DMS114 treated with DMSO at 0.1 percent for 48 hours (cell line): ENCODE measurements at regions not wholly inside any gene's neighbourhood (a gene's known extent, or its start where the extent isn't known, plus 50 kb on each side); places are given as distances from the start of the nearest gene placed in this dataset.

ENCODE experiments used
- DNase-seq: peaks from one replicate; lab custom pipeline; 2025; ENCODE audit not compliant: unreplicated experiment; lab: John Stamatoyannopoulos, UW

DNA sequence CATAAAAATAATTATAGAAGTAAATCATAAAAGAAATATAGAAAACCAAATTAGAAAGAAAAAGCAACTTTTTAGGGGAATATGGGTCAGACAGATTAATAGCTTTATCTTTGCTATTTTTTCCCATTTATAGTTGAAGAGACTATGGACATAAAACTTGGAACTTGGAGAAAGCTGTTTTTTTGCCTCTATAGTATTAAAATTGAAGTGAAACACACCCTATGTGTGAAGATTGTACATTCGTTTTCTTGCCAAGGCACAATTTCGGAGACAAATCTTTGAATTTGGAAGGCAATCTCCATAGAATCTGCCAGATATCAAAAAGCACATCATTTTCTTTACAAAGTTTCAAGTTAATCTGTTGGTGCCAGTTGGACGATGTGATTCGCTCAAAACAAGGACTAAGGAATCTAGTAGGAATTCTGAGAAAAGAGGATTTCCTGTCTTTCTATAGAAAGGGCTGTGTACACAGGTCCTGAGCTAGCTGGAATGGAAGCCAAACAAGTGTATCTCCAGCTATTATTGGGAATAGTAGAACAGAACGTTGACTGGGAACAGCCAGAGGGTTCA, 156.3 kb downstream of the SLC7A11 start:
- DNase-seq, result no peak

DNA sequence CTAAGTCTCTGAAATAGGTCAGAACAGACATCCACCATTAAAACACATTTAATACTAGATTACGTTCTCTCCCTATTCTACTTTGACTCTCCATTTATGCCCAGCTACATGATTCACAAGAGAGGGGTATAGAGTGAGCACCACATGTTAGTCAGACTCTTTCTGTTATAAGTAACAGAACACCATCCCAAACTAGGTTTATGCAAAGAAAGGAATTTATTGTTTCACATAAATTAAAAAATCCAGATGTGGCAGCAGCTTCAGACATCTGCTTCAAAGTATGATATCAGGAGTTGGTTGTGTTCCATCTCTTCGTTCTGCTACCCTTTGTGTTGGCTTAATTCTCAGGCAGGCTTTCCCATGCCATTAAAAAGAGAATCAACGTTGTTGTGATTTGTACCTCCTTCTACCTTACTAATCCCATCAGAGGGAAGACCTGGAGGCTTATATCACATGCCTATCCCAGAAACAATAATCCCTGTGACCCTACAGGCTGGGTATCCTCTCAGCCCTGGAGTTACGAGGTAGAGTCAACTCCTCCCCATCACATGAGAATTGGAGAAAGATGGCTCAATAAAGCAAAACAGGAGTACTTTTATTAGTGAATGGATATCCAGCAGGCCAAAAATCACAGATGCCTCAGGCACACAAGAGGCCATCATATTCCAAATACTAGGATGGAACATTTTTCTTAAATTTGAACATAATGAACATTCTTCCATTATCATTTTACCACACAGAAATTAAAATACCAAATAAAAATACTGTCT, 163.2 kb downstream of the SLC7A11 start:
- DNase-seq, result no peak

DNA sequence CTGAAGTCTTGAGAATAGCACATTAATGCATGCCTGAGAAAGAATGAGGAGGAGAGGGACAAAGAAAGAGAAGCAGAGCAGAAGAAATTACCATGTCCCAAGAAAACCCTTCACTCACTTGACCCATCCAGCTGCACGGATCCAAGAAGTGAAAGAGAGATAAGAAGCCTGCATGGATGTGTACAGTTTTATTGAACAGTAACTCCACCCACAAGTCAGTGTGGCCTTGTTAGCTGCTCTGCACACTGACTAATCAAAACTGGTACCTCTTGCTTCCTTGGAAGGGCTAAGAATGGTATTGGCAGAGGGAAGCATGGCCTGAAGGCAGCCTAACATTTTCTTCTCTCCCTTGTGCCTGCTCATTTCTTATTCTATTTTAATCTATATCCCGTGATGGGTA, 163.9 kb downstream of the SLC7A11 start:
- DNase-seq, result no peak

DNA sequence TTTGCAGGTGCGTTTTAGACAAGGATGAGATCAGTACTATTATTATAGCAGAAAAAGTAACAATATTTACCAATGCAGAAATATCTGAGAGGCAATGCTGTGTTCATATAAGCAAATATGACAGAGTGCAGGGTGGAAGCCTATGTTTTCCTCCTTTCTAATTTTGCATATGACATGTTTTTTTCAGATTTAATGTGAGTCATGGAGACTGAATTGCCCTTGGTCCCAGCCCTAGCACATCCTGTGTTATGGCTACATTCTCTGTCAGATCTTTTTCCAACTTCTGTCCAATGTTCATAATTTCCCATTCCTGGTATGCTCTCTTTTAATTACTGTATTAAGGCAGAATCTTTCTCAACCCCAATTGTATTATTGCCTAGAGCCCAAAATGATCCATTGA, 165.6 kb downstream of the SLC7A11 start:
- no peak for DNase-seq

DNA sequence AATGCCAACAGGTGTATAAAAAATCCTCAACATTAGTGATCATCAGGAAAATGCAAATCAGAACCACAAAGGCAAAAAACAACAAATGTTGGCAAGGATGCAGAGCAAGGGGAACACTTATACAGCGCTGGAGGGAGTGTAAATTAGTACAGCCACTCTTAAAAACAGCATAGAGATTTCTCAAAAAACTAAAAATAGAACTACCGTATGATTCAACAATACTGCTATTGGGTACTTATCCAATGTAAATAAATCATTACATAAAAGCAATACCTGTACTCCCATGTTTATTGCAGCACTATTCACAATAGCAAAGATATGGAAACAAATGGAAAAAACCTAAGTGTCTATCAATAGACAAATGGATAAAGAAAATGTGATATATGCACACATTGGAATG, 171.3 kb downstream of the SLC7A11 start:
- DNase-seq, result no peak

DNA sequence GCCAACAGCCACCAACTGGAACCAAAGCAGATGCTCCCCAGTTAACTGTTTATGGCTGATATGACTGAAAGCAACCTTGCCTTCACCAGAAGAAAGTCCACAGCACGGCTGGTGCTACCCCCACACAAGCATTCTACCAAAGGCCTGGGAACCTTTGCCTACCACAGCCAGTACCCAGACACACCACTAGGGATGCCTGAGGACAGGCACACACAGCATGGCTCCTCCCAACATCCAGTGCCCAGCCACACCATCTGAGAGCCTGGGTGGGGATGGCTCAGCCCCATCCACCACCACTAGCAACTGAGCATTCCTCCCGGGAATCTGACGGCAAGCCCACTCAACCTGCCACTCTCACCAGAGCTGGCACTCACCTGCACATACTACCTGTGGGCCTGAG, 178.6 kb downstream of the SLC7A11 start:
- no peak for DNase-seq

DNA sequence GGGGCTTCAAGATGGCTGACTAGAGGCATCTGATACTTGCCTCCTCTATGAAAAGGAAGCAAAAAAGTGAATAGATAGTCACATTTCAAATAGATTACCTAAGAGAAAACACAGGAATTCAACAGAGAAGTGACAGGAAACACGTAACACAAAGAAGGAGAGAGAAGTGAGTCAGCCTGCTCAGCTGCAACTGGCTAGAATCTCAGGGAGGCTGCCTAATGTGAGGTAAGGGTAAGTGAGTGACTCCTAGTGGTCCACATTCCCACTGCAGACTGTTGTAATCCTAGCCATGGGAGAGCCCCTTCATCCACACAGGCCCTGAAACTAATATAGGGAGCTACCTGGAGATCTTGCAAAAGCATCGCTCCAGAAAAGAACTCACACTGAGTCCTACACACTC, 179.2 kb downstream of the SLC7A11 start:
- no peak for DNase-seq

DNA sequence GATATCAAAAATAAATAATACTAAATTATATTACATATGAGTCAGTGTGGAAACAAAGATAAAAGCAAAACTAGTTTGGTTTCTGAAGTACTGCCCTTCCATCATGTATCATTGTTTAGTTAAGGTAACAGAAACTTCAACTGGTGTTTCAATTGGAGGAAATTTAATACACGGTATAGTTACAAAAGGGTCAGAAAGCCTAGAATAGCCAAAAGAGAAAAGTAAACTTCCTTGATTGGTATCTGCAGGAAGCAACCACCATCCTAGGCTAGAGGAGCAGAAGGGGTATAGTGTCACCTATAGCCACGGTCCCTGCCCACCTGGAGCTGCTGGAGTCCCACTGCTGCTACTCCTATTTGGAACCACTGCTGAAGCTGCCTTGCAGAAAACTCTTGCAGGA, 185.6 kb downstream of the SLC7A11 start:
- no peak for DNase-seq

DNA sequence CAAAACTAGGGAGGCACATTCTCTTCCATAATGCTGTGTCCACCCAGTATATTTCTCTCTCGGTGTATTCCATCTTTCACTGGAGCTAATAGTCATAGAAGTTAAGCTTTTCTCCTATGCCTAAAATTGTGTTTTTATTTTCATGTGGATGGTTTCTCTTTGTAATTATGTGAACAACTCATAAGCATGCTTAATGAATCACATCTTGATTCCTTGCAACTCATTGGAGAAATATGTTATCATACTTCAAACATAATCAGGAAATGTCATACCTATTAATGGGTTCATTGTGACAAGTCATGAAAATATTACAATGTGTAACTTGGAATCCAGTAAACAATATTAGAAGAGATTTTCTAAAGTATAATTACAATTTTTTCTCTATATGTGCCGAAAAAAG, 186.3 kb downstream of the SLC7A11 start:
- DNase-seq, result no peak

DNA sequence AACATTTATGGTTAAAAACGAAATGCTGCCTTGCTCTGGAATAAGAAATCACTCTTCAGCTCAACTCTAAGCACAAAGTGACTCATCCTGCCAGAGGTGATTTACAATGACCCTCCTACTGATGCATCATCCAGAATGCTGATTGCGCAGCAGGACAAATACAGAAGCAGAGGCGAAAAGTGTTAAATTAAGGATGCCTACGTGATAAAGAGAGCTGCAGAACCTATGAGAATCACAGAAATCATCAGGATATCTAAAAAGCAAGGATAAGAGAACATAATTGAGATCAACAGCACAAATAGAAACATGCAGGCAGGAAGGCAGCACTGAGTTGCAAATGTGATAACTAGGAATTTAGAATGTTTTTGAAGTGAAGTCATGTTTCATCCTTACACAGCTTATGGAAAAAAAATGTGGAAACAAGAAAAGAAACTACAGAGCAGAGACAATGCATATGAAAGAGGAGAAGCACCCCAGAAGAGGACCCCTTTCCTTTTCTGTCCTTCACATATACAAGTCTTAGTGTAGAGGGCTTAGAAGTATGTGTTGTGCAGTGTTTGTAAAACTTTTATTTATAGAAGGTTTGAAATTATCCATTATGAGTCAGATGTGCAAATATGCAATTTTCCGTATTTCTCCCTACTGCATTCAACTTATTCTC, 188.4 kb downstream of the SLC7A11 start:
- DNase-seq, result no peak

DNA sequence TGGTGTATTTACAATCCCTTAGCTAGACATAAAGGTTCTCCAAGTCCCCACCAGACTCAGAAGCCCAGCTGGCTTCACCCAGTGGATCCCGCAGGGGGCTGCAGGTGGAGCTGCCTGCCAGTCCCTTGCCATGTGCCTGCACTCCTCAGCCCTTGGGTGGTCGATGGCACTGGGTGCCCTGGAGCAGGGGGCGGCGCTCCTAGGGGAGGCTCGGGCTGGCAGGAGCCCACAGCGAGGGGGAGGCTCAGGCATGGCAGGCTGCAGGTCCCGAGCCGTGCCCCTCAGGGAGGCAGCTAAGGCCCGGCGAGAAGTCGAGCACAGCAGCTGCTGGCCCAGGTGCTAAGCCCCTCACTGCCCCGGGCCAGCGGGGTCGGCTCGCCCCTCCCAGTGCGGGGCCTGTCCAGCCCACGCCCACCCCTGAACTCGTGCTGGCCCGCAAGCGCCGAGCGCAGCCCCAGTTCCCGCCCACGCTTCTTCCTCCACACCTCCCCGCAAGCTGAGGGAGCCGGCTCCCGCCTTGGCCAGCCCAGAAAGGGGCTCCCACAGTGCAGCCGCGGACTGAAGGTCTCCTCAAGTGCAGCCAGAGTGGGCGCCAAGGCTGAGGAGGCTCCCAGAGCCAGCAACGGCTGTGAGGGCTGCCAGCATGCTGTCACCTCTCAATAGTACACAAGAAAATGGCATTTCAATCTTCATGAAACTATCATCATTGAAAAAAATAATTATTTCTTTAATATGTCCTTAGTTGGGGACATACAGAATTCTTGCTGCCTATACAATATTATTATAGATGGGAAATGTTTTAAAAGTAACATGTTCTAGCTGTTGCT, 189.1 kb downstream of the SLC7A11 start:
- DNase-seq, result no peak

DNA sequence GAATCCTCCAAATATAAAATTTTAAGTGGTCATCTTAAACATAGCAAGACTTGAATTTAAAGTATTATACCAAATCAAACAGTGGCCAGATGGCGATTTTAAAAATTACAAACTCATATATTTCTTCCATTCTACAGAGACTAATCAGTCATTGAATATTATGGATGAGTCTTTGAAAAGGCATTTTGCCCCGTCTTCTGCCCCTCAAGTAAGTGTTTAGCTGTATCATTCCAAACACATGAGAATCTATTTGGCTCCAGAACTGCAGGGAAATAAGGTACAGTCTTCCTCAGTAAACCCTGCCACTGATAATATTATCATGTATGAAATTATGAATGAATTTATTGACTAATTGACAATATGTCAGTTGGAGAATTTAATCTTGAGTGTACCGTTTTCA, 191.0 kb downstream of the SLC7A11 start:
- no peak for DNase-seq

DNA sequence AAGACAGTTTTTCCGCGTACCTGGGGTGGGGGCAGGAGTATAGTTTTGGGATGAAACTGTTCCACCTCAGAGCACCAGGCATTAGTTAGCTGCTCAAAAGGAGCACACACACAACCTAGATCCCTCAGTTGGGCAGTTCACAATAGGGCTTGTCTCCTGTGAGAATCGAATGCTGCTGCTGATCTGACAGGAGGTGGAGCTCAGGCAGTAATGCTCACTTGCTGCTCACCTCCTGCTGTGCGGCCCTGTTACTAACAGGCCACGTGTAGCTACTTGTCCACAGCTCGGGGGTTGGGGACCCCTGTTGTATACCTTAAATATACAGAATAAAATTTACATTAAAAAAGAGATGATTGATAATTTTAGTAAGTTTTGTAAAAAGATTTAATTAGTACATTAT, 191.5 kb downstream of the SLC7A11 start:
- DNase-seq, result no peak

DNA sequence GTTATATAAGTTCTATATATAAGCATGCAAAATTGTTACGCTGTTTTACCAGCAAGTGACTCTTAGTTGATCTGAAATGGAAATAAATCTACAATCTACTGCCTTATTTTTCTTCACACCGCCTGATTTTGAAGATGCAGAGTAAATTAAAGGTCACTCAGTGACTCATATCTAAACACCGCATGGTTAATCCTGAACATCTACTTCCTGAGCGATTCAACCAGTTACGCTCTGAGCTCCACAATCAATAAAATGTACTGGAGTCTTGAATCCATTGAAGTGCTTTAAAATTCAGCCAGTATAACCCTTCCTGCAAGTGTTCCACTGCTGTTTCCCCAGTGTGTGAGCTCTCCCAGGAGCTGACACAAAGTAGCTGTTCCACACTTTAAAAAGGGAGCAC, 192.8 kb downstream of the SLC7A11 start:
- no peak for DNase-seq

DNA sequence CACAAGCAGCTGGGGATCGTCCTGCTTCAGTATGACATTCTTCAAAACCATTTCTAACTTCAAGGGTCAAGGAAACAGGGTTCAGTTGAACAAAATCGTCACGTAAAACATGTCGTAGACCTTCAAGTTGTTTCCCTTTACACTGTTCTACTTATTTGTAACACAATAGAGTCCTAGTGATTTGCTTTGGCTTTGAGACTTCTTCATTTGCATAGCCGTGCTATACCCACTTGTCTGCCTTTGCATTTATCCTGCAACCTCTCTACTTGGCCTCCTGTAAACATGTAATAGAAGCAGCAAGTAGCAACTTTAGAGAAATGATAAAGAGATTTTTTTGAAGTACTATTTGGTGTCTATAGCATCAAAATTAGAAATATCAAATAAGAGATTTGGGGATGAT, 194.9 kb downstream of the SLC7A11 start:
- DNase-seq, result no peak

DNA sequence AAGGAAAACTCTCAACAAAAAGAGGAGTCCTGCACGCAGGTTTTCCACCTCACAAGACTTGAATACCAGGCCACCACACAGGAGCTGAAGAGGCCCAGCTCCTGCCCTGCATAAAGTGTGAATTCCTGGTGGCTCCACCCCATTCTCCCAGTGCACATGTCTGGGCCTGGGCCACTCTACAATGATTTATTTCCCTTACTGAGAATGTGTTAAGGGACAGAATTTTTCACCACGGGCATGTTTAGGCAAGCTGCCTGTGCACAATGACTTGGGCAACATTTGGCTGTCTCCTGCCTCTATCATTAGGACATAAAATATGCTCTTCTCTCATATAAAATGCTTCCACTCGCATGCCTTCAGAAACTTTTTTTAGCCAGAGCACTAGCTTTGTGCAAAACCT, 197.1 kb downstream of the SLC7A11 start:
- DNase-seq, result no peak

DNA sequence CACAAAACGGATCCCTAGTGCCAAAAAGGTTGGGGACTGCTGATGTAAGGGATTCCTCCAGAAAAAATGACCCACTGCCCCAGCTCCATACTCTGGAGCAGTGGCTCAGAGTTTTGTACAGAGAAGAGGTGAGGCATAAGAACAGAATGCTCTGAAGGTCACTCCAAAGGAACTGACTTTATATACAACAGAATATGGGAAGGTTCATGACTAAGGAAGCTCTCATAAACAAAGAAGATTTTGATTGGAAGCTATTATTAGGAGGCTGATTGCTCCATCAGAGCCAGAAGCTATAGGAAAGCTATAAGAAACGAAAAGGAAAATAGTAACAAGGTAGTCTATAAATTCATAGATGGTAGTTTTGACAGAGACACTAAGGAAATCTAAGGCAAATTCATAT, 203.1 kb downstream of the SLC7A11 start:
- no peak for DNase-seq

DNA sequence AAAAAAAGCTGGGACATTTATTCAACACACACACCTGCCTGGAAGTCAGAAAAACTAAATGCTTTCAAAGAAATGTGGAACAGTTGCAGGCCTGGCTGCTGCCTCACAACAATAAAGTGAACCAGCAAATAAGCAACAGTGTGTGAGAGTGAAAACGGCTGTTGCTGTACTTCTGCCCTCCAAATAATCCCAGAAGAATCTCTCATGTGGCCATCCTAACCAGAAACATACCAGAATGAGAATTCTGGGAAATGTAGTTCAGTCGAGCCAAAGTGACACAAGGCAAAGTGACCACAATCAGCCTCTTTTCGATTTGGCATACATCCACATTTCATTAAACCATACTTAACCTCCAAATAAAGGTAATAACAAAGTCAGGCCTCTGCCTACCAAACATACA, 204.5 kb downstream of the SLC7A11 start:
- DNase-seq, result no peak

DNA sequence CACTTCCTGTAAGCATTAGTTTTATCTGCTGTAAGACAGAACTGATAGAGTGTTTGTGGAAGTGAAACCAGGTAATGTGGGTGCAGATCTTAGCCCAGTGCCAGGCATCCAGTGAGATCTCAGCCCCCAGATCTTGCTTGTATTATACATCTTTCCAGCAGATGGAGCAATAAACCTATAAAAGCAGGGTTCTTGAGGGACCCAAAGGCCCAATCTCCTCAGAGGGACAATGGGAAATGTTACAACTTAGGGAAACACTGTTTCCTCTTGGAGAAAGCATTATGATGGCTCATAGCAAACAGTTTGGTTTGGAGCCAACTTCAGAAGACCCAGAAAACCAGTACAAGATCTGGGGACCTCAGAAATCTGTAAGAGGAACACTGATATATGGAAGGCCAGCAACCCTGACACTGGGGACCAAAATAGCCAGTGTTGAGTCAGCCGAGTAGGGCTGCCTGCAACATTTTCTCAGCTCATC, 206.3 kb downstream of the SLC7A11 start:
- DNase-seq, result peak; percentile 0

DNA sequence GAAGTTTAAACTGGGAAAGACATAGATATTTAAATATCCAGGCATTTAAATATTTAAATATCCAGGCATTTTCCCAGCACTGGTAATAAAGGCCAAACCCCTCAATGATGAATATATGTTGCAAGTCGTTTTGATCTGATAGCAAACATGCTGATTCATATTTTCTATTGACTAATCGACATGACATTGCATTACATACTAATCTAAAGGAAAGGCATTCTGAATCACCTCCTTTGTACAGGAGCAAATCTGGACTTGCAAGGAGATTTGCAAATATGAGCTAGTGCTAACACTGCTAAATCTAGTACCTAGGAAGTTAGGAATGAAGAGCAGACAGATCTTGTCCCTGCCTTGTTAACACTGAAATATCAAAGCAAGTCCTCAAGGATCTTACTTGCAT, 207.3 kb downstream of the SLC7A11 start:
- DNase-seq, result no peak

DNA sequence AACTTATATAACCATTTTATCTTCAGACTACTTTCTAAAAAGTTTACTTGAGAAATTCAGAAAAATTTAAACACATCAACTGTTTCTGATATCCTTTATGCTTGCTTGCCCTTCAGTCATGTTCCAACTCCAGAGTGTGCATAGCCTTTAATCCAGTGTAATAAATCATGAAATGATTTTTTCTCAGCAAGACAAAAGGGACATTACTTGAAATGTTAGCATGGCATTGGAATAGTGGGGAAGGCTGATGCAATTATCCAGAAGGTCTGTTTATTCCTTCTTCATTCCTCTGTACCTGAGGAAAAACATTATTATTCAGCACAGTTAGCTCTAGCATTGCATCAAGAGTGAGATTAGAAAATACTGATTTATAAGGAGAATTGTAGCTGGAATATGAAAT, 209.9 kb downstream of the SLC7A11 start:
- DNase-seq, result no peak

DNA sequence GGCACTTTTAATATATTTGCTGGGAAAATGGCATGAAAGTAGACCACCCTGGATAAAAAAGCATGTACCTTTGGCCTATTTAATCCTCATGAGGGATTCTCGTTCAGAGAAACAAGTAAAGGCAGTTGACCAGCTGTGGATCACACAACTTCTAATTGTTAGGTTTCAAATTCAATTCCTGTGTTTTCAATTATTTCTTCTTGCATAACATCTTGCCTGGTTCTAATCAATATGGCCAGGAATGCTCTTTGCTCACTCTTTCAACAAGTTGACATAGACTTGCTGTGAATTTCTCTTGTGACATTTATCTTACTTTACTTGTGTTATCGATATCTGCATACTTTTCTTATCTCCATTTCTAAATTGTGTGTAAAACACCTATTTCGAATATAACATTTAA, 211.8 kb downstream of the SLC7A11 start:
- DNase-seq, result no peak
